HG03442 (cell line): ENCODE measurements at regions not wholly inside any gene's neighbourhood (a gene's known extent, or its start where the extent isn't known, plus 50 kb on each side); places are given as distances from the start of the nearest gene placed in this dataset.

Experiments used
- ATAC-seq: cut with Tn5 transposase; IDR thresholded peaks from one replicate; pipeline ENCODE4 v1.9.1; 2021; ENCODE audit warnings: mild to moderate bottlenecking, moderate library complexity; ENCODE audit not compliant: unreplicated experiment

DNA sequence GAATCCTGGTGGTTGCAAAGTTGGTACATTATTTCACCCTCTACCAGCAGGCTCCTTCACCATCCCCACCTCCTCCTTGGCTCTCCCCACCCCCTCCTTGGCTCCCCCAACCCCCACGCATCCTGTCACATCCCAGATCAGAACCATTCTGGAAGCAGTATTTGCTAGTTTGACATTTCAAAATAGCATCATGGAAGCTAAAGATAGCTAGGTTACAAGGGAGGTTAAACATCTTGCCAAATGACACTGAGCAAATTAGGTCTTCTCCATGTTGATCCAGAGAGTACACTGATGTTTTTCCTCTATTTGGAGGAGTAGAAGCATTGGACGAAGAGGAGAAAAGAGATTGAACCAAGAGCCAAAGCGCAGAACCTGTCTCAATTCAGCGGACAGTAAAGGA is 158.9 kb upstream of the FGGY start:
- no peak for ATAC-seq

DNA sequence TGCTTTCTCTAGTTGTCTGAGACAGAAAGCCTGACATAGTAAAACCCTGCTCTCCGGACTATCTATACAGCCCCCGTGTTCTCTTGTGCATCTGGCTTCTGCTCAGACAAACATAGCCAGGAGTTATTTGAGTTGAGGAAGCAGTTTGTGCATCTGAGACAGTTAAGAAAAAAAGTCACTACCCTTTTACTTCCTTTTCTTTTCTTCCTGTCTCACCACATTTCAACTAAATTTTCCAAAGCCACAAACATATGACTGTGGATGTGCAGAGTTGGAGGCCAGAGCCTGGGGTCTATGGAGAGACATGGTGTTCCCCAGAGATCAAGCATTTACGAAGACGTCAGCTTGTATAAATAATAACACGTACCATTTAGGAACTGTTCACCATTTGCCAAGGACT is 158.5 kb upstream of the FGGY start:
- no peak for ATAC-seq

DNA sequence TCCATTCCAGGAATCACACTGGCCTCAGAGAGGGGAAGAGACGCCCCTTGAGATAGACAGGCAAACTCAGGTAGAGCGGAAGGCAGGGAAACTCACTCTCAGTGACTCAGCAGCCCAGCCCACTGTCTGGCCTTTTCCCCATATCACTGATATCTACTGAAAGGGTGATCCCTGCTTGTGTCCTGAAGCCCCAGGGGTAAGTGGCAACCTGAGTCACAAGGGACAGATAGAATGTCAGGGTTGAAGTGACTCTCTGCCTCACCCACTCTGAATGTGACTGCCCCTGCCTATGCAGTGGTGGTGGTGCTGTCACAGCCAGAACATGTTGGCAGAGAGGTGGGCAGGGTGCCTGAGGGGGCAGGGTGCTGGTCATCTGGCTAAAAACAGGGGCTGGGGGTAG is 157.5 kb upstream of the FGGY start:
- ATAC-seq = no peak

DNA sequence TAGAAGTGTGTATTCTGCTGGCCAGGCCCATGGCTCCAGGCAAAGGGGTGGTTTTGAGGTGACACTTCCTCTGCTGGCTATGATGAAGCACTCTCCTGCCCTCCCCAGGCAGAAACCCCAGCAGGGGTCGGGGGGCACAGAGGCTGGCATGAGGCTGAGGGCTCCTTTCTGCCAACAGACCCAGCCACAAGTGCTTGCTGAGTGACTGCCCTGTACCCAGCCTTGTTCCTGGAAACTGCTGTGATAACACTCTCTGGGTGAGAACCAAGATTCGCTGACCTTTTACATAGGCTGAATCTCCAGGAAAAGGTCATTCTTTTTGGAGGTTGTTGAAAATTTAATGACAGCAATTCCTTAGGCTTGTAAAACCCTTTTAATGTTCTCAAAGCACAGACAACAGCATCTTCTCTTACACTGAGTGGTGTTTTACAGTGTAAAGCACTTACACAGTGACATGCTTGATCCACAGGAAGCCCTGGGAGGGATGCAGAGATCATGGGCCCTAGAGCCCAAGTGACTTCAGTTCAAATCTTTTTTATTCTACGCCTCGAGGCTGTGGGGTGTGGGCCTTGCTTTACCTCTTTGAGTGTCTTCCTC is 155.5 kb upstream of the FGGY start:
- ATAC-seq = no peak

DNA sequence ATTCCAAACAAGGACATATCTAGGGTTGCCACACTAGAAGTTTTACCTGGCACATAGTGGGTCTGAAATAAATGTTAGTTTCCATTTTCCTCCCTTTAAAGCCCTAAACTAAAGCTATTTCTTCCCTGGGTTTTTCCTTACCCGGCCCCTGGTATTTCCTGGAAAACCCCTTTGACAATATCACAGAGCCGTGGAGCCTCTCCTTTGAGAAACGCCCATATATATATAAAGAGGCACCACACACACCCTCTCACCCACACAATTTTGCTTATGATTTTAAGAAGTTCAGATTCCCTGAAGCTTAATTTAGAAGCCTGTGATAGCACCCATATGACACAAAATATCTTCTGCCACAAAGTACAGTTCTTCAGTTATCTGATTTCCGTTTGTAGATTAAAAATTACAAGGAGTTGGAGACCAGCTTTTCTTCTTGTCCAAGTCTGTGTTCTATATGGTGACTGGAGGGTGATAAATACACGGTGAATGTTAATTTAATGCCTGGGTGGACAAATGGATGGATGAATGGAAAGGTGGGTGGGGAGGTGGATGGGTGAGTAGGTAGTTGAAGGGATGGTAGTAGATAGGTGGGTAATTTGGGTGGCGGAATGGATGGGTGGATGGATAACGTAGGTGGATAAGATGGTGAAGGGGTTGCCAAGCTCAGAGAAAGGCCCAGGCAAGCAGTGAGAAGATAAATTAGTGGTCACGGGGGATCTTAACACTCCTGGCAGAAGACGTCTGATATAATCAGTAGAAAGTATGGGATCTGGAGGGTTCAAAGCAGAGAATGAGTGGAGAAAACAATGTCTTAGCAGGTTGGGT is 154.4 kb upstream of the FGGY start:
- ATAC-seq = no peak

DNA sequence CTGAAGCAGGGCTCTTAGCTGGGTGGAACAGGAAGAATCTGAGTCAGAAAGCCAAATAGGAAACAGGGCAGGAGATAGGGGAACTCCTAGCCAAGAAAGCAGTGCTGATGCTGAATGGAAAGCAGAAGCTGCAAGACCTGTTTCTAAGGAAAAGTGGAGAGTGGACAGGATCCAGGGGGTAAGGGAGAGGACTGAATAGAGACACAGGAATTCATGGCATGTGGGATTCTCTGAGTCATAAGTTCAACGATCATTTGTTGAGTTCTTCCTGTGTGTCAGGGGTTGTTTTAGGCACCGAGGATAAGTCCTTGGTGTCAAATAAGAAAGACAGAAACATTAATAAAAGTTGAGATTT is 153.8 kb upstream of the FGGY start:
- ATAC-seq = no peak

DNA sequence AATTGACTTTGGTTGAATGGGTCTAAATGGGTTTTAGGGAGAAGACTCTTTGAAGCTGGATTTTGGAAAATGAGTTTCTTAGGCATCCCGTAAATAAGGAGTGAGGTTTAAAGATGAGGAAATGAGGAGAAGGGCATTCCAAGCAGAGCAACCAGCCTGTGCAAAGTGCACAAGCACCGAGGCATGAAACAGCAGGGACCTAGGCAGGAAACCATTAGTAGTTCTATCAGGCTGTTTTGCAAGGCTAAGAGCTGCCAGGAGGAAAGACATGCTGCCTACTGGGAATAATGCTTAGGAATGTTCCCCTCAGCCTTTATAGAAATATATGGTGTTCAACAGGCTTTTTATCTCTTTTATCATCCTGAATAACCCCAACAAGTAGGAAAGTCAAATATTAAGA is 153.1 kb upstream of the FGGY start:
- ATAC-seq = no peak

DNA sequence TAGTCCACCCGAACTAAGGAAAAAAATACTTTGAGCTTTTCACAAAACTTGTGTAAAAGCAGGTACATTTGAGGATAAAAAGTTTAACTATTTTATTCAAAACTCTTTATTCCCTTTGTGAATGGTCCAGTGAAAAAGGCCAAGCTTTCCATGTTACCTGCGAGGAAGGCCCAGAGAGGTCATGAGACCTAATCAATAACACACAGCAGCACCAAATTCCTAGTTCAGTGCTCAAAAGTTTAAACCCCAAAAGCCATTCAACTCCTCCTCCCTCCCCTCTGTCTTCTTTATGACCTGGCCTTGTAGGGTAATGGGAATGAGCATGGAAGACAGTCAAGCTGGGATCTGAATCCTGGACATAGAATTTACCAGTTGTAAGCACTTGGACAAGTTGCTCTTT is 151.9 kb upstream of the FGGY start:
- no peak for ATAC-seq

DNA sequence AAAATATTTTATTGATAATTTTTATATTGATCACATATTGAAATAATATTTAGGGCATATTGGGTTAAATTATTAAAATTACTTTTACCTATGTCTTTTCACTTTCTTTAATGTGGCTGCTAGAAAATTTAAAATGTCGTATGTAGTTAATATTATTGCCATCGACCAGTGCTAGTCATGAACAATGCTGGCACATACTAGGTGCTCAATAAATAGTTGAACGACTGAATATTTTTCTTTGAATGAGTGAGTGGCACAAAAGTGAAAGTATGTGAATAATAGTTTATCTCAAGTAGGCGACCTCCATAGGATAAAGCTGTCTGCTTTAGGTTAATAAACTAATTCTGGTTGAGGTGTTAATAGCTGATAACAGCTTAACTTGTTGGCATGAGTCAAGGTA is 150.8 kb upstream of the FGGY start:
- ATAC-seq = no peak

DNA sequence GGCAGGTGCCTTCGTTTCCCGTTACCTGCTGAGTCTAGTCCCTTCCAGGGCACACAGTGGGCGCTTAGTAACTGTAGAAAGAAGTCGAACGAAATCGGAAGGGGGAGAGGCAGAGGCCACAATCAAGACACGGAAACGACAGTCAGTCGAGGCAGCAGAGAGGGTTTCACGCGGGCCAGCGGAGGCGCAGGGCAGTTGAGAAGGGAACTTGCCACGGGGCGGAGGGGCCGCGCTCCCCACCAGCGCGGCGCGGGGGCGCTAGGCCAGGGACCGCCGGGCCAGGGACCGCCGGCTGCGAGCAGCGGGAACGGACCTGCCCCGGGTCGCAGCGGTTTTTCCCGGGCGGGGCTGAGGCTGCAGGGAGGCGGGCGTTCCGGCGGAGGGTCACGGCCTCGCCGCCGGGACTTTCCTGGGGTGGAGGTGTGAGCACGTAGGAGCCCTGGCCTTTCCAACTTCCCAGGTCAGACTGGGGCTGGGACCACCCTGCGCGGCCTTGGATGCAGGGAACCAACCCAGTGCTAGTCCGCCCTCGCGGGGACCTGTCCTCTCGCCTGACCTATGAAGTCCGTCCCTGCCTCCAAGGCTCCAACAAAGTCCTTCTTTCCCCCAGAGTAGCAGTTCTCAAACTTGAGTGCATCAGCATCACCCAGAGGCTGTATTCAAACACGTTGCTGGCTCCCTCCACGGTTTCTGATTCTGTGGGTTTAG is 150.1 kb upstream of the FGGY start:
- ATAC-seq = peak; percentile 60

DNA sequence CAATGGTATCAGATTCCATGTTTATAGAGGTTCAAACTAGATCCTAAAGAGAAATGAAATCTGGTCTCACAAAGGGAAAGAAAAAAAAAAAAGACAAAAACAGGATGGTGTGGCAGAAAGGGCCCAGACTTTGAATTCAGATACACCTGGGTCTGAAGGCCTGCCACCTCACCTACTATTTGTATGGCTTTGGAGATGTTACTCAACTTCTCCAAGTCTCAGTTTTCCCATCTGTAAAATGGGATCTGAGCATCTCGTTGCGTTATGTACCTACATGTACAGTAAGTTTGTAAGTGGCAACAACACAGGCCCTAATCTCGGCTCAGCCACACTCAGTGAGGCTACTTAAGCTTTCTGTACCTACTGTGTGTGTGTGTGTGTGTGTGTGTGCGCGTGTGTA is 147.5 kb upstream of the FGGY start:
- ATAC-seq = no peak

DNA sequence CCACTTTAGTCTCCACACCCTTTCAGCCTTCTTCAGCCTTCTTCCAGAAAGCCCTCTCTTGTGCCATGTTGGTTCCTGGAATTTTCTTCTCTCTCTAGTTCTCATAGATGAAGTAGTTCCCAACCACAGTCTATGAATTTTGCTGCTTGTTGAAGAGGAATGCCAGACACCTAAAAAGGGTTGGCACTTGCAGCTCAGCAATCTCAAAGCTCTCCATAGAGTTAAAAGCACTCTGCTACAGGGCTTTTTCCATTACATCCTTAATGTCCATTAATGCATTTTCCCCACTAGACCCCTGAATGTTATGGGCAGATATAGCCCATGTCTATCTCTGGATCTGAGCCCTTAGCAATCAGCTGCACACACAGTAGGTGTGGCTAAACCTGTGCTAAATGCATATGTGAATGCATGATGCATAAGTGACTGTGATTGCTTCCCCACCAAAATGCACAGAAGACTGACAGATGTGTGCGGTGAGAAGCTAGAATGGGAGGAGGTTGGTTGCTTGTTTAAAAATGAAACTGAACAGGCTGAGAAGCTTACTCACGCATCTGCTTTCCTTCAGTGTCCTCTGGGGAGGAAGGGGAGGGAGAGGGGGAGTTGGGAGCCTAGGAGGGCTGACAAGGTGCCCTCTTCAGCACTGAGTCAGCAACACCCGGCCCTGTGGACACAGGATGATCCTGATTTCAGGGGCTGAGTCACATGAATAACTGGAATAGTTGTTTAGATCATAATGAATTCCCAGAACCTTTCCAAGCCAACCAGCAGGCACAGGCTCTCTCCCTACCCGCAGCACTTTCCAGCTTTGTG is 146.1 kb upstream of the FGGY start:
- ATAC-seq = peak; percentile 57

DNA sequence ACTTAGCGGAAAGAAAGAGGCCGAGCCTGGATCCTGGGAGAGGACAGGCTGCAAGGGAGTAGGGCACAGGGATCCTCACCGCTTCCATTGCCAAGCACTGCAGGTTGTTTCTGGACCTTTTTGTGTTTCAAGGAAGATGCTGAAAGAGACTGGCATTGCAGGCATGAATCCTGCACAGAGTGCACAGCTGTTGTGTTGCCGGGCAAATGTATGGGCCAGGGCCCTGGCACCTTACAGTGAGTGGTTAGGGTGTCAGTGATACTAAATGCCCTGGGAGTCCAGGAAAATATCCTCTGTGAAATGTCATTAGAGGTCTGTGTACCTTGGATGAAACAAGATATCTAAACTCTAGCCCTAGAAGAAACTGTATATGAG is 145.5 kb upstream of the FGGY start:
- ATAC-seq = no peak

DNA sequence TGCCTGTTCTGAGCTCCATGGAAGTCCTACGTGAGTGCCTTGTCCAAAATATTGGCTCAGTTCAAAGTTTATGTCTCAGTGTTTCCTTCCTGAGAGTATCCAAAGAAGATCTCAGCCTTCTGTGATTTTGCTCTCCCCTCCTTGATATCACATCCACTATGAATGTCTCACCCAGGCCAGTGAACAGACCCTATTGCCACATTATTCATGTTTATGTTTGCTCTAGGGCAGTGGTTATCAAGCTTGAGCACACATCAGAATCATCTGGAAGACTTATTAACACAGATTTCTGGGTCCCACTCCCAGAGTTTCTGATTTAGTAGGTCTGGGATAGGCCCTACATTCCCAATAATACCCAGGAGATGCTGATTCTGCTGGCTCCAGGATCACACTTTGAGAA is 145.0 kb upstream of the FGGY start:
- ATAC-seq = no peak

DNA sequence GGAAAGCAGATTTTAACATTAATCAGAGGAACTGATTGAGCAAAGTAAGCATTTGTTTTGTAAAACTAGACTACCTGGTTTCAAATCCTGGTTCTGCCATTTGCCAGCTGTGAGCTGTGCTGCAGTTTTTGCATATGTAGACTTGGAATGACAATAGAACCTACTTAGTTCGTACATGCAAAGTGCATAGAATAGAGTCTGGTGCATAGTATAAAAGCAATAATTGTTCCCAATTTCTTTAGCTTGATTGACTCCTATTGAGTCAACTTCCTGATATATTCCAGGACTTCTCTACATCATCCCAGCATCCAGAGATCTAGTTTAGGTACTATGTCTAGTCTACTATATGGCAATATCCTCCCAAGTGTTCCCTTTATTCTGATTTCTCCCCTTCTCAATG is 144.4 kb upstream of the FGGY start:
- ATAC-seq = no peak

DNA sequence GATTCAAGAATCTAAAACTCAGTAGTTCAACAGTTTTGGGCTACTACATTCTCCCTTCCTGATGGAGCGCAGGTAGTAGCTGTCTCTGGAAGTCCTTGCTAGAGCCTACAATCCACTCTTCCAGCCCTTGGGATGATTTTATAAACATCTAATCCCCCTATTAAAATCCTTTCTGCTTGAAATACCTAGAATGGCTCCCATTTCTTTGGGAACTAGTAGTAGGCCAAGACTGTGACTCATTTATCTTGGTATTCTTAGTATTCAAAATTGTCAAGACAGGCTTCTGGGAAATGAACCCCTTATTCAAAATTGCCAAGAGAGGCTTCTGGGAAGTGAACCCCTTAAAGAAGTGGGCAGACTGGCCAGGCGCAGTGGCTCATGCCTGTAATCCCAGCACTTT is 142.5 kb upstream of the FGGY start:
- no peak for ATAC-seq

DNA sequence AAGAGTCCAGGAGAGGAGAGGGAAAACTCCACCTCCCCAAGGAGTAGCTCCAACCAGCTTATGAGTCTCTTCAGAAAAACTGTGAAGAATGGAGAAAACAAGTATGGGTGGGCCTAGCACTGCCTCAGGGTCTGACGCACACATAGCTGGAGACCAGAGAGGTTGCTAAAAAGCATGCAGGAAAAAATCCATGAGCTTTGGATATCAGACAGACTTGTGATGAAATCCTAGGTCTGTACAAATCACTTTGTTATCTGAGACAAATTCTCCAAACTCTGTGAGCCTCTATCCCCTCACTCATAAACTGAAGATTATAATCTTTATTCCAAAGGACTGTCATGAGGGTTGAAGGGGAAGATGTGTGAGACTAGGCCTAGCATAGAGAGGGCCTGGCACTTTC is 141.5 kb upstream of the FGGY start:
- ATAC-seq = no peak

DNA sequence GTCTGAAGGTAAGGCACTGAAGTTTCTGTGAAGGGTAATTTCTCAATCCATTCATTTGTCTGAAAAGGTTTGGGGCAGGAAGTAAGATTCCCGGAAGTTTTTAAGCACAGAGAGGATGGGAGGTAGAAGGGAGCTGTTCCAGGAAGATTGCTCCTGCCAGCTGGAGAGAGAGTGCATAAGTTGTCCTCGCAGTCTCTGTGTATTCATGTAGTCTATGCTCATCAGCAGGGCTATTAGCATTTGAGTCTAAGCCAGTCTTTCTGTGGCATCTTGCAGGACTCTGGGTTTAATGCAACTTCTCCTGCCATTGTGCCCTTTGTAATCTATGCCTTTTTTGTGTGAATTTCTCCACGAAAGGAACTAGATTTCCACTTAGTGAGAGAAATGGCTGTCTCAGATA is 140.8 kb upstream of the FGGY start:
- ATAC-seq = no peak

DNA sequence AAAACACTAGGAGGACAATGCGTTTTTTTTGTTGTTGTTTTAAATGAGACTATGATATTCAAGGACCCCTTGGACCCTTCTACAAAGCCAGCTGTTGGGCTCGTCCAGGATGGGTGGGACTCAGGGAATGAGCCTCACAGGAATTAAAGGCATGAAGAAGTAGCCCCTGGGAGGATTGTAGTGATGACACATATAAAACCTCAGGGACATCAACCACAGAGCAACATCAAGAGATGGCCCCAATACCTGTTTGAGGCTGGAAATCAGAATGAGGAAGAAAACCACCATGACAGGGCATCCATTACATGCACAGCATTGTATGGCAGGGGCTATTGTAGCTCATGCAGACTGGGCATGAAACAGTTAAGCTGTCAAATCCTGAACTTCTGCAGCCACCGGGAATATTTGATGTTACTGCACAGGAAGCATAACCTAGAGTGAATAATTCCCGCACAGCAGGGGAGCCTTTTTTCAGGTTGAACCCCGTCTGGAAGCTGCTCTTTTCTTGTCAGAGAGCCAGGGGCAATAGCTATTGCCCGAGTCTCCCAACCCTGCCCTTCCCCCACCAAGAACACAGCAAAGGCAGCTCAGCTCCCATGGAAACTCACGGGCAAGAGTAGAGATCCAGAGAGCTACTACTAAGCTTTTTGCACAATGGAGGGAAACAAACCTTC is 140.2 kb upstream of the FGGY start:
- no peak for ATAC-seq

DNA sequence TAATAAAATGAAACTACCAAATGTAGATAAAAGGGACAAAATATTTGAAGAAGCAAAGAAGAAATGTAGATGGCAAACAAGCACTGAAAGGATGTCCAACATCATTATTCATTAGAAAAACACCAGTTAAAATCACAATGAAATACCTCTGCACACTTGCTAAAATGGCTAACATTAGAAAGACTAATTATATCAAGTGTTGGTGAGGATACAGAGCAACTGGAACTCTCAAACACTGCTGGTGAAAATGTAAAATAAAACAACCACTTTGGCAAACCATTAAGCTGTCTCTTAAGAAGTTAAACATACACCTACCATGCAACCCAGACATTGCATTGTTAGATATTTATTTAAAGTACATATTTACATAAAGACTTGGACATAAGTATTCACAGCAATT is 138.6 kb upstream of the FGGY start:
- ATAC-seq = no peak
